SU-DHL-6 (cell line): ENCODE measurements at regions not wholly inside any gene's neighbourhood (a gene's known extent, or its start where the extent isn't known, plus 50 kb on each side); places are given as distances from the start of the nearest gene placed in this dataset.

Experiments
- H2AFZ ChIP-seq: fragments of 200-600 bp; sonication (generic); 2 replicates; pipeline ENCODE4 v1.6.1; 2014; ENCODE audit warnings: low read depth, mild to moderate bottlenecking, moderate library complexity, mixed read lengths, antibody characterized with exemption, low read length; ENCODE audit not compliant: severe bottlenecking
- H3F3A ChIP-seq: fragments of 200-600 bp; shearing (Covaris generic); 2 replicates; pipeline ENCODE4 v1.6.0; 2016; ENCODE audit warnings: antibody characterized with exemption, mild to moderate bottlenecking; ENCODE audit not compliant: insufficient read depth
- H3K27ac ChIP-seq: fragments of 200-600 bp; sonication (generic); 2 replicates; pipeline ENCODE4 v1.5.1; 2016; ENCODE audit warnings: low read depth, mild to moderate bottlenecking, low read length, moderate library complexity, mixed read lengths
- H3K27me3 ChIP-seq: fragments of 200-600 bp; sonication (generic), shearing (Covaris generic); 2 replicates; pipeline ENCODE4 v1.6.0; 2014; ENCODE audit warnings: mild to moderate bottlenecking, low read length
- H3K36me3 ChIP-seq: fragments of 200-600 bp; sonication (generic); 2 replicates; pipeline ENCODE4 v1.6.1; 2014; ENCODE audit warnings: mild to moderate bottlenecking, low read length, mixed read lengths
- H3K4me2 ChIP-seq: fragments of 300-600, 200-600 bp; shearing (Covaris generic), sonication (generic); 2 replicates; pipeline ENCODE4 v1.6.0; 2014; ENCODE audit warnings: low read length, low read depth, mild to moderate bottlenecking; ENCODE audit not compliant: poor library complexity, severe bottlenecking
- H3K4me3 ChIP-seq: fragments of 200-600 bp; sonication (generic); 2 replicates; pipeline ENCODE4 v1.5.1; 2014; ENCODE audit warnings: antibody characterized with exemption, low read length, mild to moderate bottlenecking, mixed read lengths; ENCODE audit not compliant: insufficient read depth, poor library complexity, severe bottlenecking
- H3K79me2 ChIP-seq: fragments of 200-600 bp; sonication (generic); 2 replicates; pipeline ENCODE4 v1.6.1; 2014; ENCODE audit warnings: mild to moderate bottlenecking, low read length, moderate library complexity; ENCODE audit not compliant: insufficient read depth
- H3K9ac ChIP-seq: fragments of 200-600 bp; sonication (generic); 2 replicates; pipeline ENCODE4 v1.7.0; 2014; ENCODE audit warnings: mild to moderate bottlenecking, low read length
- H3K9me2 ChIP-seq: fragments of 200-600 bp; sonication (generic); replicated peaks from 2 replicates; pipeline ENCODE4 v1.6.1; 2014; ENCODE audit warnings: low read length; ENCODE audit not compliant: insufficient read depth
- H3K9me3 ChIP-seq: fragments of 200-600 bp; sonication (generic); 2 replicates; pipeline ENCODE4 v1.6.1; 2014; ENCODE audit warnings: low read length, mixed read lengths; ENCODE audit not compliant: insufficient read depth
- H4K20me1 ChIP-seq: fragments of 200-600 bp; sonication (generic); 2 replicates; pipeline ENCODE4 v1.6.1; 2014; ENCODE audit warnings: low read depth, mild to moderate bottlenecking, antibody characterized with exemption, low read length, moderate library complexity, mixed read lengths
- EZH2phosphoT487 ChIP-seq: fragments of 200-600 bp; sonication (generic), shearing (Covaris generic); conservative IDR thresholded peaks from 2 replicates; pipeline ENCODE4 v1.6.1; 2018; ENCODE audit warnings: mild to moderate bottlenecking, antibody characterized with exemption, low read length, moderate library complexity, mixed read lengths
- TF ChIP-seq, protein P1 (sequence below): fragments of 200-600 bp; sonication (generic); IDR thresholded peaks from one replicate; pipeline ENCODE4 v1.5.1; 2017; ENCODE audit warnings: antibody characterized with exemption, mild to moderate bottlenecking, low read length, moderate library complexity; ENCODE audit not compliant: insufficient read depth, poor library complexity, severe bottlenecking

DNA sequence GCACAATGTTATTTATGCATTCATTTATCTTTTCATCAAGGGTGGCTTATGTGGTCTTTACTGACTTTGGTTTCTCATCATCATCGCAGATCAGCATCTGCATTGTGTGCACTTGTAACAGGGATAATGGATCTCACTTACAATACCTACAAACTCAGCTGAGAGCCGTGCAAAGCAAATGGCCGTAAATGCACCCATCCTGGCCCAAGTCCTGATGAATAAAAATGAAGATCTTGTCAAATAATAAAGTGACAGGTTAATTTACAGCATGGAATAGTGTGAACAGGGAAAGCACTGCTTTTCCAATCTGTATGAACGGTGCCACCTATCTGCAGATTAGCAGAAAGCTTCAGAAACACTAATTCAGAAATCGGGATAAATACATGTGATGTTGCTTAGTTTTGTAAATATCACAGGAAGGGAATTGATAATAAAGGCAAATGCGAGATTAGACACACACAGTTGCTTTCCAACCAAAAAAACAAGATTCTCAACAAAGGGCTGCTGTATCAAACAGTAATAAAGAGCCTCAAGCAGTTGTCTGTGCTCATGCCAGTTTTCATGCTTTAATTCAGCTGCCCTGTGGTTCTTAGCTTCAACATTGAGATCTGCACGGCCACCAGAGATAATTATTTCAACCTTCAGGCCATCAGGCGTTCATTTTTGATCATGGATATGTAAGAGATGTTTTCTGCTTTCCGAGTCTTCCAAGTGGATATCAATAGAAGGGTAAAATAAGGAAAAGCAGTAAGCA is 153.4 kb upstream of the POU5F2 start:
- no peak overlapping the region for H2AFZ ChIP-seq
- no peak overlapping the region for H3K4me2 ChIP-seq
- H3K9me3 ChIP-seq, result no peaks in the 10 kb centered on the region
- no peaks in the 10 kb centered on the region for H3K36me3 ChIP-seq
- no peak overlapping the region for H3K4me3 ChIP-seq
- H4K20me1 ChIP-seq, result no peaks in the 10 kb centered on the region
- H3K9me2 ChIP-seq, result no peaks in the 10 kb centered on the region
- no peaks in the 10 kb centered on the region for H3K27me3 ChIP-seq
- TF ChIP-seq, protein P1, sequence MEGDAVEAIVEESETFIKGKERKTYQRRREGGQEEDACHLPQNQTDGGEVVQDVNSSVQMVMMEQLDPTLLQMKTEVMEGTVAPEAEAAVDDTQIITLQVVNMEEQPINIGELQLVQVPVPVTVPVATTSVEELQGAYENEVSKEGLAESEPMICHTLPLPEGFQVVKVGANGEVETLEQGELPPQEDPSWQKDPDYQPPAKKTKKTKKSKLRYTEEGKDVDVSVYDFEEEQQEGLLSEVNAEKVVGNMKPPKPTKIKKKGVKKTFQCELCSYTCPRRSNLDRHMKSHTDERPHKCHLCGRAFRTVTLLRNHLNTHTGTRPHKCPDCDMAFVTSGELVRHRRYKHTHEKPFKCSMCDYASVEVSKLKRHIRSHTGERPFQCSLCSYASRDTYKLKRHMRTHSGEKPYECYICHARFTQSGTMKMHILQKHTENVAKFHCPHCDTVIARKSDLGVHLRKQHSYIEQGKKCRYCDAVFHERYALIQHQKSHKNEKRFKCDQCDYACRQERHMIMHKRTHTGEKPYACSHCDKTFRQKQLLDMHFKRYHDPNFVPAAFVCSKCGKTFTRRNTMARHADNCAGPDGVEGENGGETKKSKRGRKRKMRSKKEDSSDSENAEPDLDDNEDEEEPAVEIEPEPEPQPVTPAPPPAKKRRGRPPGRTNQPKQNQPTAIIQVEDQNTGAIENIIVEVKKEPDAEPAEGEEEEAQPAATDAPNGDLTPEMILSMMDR, result peak; percentile 43
- TF ChIP-seq EZH2phosphoT487, result no peak
- H3K9ac ChIP-seq, result no peak overlapping the region
- no peaks in the 10 kb centered on the region for H3K79me2 ChIP-seq
- H3F3A ChIP-seq, result no peaks in the 10 kb centered on the region
- H3K27ac ChIP-seq, result no peak overlapping the region

DNA sequence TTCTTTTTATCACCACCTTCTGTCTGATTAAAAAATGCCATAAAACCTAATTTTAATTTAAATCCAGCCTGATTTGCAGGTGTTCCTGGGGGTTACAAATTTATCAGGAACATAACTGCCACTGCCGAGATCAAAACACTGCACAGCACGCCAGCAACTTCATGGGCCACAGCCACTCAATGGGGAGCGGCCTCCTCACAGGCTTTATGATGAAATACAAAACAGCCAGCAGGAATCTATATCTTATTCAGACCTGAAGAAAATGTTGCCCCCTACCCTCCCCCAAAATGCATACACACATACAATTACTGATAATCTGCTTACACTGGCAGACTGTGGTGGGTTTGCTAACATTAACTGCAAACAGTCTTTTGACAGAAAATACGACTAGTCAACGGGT is 151.7 kb upstream of the POU5F2 start:
- H3K79me2 ChIP-seq, result no peaks in the 10 kb centered on the region
- no peak overlapping the region for H3K27ac ChIP-seq

DNA sequence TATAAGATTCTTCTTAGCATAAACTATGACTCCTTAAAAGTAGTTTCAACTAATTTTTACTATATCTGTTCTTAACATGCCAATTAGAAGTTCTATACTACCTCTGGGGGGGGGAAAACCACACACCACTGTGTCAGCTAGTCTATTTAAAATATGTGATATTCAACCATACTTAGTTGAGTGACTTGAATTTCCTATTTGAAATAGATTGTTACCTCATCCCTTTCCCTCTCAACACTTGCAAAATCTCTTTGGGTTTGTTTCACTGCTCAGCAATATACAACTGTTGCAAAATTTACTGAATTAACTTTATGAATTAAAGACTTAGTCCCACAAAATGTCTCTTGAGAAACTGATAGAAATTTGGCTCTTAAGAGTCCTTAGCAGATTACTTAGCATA is 151.1 kb upstream of the POU5F2 start:
- H3K36me3 ChIP-seq, result no peaks in the 10 kb centered on the region
- no peak for TF ChIP-seq EZH2phosphoT487
- TF ChIP-seq, protein P1, result no peak
- no peaks in the 10 kb centered on the region for H3K79me2 ChIP-seq
- no peak overlapping the region for H3K4me2 ChIP-seq
- H4K20me1 ChIP-seq, result no peaks in the 10 kb centered on the region
- no peak overlapping the region for H2AFZ ChIP-seq
- H3K9ac ChIP-seq, result no peak overlapping the region
- H3K27ac ChIP-seq, result no peak overlapping the region
- H3K9me2 ChIP-seq, result no peaks in the 10 kb centered on the region
- no peaks in the 10 kb centered on the region for H3K9me3 ChIP-seq
- no peaks in the 10 kb centered on the region for H3F3A ChIP-seq
- H3K4me3 ChIP-seq, result no peak overlapping the region
- no peaks in the 10 kb centered on the region for H3K27me3 ChIP-seq

More for the DNA sequence above, 151.7 kb upstream of the POU5F2 start:
- TF ChIP-seq, protein P1, result no peak
- TF ChIP-seq EZH2phosphoT487, result no peak
- no peaks in the 10 kb centered on the region for H3K27me3 ChIP-seq
- H4K20me1 ChIP-seq, result no peaks in the 10 kb centered on the region
- H3K4me3 ChIP-seq, result no peak overlapping the region
- H3K9me3 ChIP-seq, result no peaks in the 10 kb centered on the region
- H3F3A ChIP-seq, result no peaks in the 10 kb centered on the region
- H3K9me2 ChIP-seq, result no peaks in the 10 kb centered on the region
- H3K9ac ChIP-seq, result no peak overlapping the region
- no peak overlapping the region for H3K4me2 ChIP-seq
- H3K36me3 ChIP-seq, result no peaks in the 10 kb centered on the region
- H2AFZ ChIP-seq, result no peak overlapping the region
